ENCODE measurements at regions not wholly inside any gene's neighbourhood (a gene's known extent, or its start where the extent isn't known, plus 50 kb on each side); places are given as distances from the start of the nearest gene placed in this dataset.
"Not testable (repeated sequence)": the region's sequence is repeated elsewhere in the genome, so short reads cannot be mapped to it uniquely, and the experiment has no call there.

- no peak for DNase-seq
Measured at GRCh38 chr14:57060276-57060955, 208.3 kb downstream of the EXOC5 start.

GRCh38 chr14:57058319-57058718 is 210.4 kb downstream of the EXOC5 start:
- no peak for DNase-seq

- DNase-seq: peak; percentile 28
Measured at GRCh38 chr14:57057803-57058202, 210.9 kb downstream of the EXOC5 start.

GRCh38 chr14:57056522-57056921 is 212.2 kb downstream of the EXOC5 start:
- not testable (repeated sequence) for DNase-seq

- no peak for DNase-seq
Measured at GRCh38 chr14:57052705-57053302, 215.9 kb downstream of the EXOC5 start.

GRCh38 chr14:57051633-57052032 is 217.1 kb downstream of the EXOC5 start:
- DNase-seq: no peak

- no peak for DNase-seq
Measured at GRCh38 chr14:57049848-57050247, 218.9 kb downstream of the EXOC5 start.

GRCh38 chr14:57046175-57046574 is 222.5 kb downstream of the EXOC5 start:
- DNase-seq: no peak

GRCh38 chr14:57044101-57044973 is 224.4 kb downstream of the EXOC5 start:
- DNase-seq: not testable (repeated sequence)

GRCh38 chr14:57038689-57039088 is 228.4 kb upstream of the OTX2 start:
- DNase-seq: no peak

- DNase-seq: no peak
Measured at GRCh38 chr14:57031474-57031873, 221.2 kb upstream of the OTX2 start.

- no peak for DNase-seq
Measured at GRCh38 chr14:57029620-57030253, 219.5 kb upstream of the OTX2 start.

- no peak for DNase-seq
Measured at GRCh38 chr14:57025456-57025855, 215.2 kb upstream of the OTX2 start.

- DNase-seq: no peak
Measured at GRCh38 chr14:57022608-57023007, 212.3 kb upstream of the OTX2 start.

- DNase-seq: no peak
Measured at GRCh38 chr14:57018065-57018464, 207.8 kb upstream of the OTX2 start.

GRCh38 chr14:57013987-57014386 is 203.7 kb upstream of the OTX2 start:
- DNase-seq: no peak

- no peak for DNase-seq
Measured at GRCh38 chr14:57009585-57010515, 199.6 kb upstream of the OTX2 start.

- DNase-seq: no peak
Measured at GRCh38 chr14:57008534-57008933, 198.3 kb upstream of the OTX2 start.

GRCh38 chr14:56998728-56999127 is 188.4 kb upstream of the OTX2 start:
- no peak for DNase-seq

GRCh38 chr14:56996721-56997399 is 186.6 kb upstream of the OTX2 start:
- peak; percentile 80 for DNase-seq

- DNase-seq: no peak
Measured at GRCh38 chr14:56995010-56995409, 184.7 kb upstream of the OTX2 start.
